ENCODE measurements at regions not wholly inside any gene's neighbourhood (a gene's known extent, or its start where the extent isn't known, plus 50 kb on each side); places are given as distances from the start of the nearest gene placed in this dataset.
"Not testable (repeated sequence)": the region's sequence is repeated elsewhere in the genome, so short reads cannot be mapped to it uniquely, and the experiment has no call there.

- DNase-seq (ENCODE audit: low read depth in 3 of 3), result no peak
Observed at GRCh38 chr13:103694471-103694870, 628.3 kb upstream of the SLC10A2 start.

DNA sequence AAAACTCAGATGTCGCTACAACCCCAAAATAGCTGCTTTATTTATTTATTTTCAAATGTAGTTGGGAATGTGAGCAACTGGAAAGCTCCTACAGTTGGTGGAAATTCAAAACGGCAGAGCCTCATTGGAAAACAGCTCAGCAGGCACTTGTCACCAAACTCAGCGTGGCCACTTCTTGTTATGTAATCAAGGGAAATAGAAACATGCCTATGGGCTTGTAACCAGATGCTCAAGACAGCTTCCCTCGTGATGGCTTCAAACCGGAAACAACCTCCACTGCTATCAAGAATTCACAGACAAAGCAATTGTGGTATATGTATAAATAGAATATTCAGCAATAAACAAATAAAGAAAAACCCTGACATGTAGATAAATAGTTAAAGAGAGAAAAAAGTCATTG, 627.8 kb upstream of the SLC10A2 start:
- no peak for DNase-seq (ENCODE audit: low read depth in 3 of 3)

DNA sequence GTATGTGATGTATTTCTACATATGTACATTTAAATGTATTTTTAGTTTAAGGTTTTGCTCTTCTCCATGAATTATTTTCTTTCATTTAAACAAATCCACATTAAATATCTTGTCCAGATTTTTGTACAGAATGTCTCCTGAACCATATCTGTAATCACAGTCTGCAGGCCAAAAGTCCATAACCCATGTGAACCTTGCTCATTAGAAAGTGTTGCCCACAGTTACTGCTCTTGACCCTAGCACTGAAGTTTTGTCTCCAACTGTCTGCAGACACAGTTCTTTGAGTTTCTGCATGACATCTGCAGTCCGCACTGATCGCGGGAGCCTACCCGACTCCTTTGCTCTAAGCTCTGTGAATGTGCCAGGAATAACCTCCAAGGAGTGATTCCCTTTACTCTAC, 626.2 kb upstream of the SLC10A2 start:
- no peak for DNase-seq (ENCODE audit: low read depth in 3 of 3)

DNA sequence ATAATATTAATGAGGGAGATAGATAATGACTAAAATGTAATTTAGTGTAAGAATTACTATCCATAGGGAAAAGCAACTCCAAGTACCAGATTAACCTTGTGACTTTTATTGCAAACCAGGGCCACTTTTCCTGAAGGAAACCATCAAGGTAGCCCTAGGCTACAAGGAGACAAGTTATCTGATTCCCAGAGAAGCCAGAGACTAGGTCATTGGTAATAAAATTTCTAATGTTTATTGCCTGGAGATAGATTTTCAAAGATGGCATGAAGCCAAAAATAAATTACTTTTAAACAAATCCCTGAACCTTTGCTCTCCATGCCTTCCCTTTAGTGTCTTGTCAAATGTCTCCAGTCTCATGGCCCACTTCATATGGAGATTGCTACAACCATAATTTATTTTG, 610.1 kb upstream of the SLC10A2 start:
- no peak for DNase-seq (ENCODE audit: low read depth in 3 of 3)

DNA sequence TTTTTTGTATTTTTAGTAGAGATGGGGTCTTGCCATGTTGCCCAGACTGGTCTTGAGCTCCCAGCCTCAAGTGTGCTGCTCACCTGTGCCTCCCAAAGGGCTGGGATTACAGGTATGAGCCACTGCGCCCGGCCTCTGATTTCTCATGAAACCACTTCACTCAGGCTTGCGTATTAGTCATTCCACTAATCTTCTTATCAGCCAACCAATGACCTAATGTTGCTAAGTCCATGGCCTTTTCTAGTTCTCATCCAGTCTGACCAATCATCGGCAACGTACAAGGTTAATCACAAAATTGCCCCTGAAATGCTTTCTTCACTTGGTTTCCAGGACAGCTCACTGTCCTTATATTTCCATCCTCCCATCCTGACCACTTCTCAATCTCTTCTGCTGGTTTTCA, 605.3 kb upstream of the SLC10A2 start:
- DNase-seq (ENCODE audit: low read depth in 3 of 3), result no peak

GRCh38 chr13:103663996-103664395, 597.8 kb upstream of the SLC10A2 start:
- no peak for DNase-seq (ENCODE audit: low read depth in 3 of 3)

DNA sequence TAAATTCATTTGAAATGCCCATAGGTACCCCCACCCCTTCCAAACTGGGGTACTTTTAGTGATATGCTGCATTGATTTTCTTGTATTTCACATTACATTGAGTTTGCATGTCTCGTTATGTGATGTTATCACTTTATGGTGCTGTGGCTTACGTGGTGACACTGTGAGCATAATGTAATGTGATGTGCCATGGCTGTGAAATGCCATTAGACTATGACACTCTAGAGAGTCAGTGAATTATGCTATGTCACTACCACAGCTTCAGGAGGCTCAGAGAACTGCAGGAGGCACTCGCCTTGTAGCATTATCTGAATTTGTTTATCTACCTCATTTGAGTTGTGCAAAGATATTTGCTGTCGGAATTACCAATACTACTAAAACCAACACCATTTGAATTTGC, 590.1 kb upstream of the SLC10A2 start:
- DNase-seq (ENCODE audit: low read depth in 3 of 3), result no peak

DNA sequence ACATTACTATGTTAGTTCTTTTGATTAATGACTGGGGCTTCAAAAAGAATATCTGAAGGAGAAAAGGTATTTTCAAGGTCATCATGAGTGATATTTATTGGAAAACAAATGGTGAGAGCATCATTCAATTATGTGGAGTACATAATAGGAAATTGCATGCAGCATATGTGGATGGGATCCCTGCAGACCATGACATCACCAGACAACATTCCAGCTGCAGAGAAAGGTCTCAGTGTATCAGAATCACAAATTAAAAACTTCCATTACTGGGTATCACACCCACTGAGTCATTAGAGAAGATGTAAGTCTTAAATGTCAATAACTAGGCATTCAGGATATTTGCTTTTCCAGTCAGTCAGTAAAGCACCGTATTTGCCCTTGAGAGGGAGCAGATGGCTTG, 574.4 kb upstream of the SLC10A2 start:
- no peak for DNase-seq (ENCODE audit: low read depth in 3 of 3)

DNA sequence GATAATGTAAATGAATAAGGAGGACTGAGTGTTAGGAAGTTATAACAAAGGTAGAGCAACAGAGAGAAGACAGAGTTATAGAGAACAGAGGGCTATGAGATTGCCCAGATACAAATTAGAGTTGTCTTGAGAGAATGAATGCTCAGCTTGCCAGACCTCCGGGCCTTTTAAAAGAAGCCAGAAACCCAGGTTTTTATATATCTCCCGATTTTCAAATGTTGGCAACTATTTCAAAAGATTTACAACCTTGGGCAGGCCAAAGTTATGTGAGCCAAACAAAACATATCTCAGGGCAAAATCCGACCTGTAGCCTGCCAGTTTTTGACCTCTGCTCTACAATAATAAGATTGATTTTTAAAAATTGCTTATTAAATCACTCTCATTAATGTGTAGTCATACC, 573.1 kb upstream of the SLC10A2 start:
- no peak for DNase-seq (ENCODE audit: low read depth in 3 of 3)

- no peak for DNase-seq (ENCODE audit: low read depth in 3 of 3)
Observed at GRCh38 chr13:103638706-103639105, 572.5 kb upstream of the SLC10A2 start.

DNA sequence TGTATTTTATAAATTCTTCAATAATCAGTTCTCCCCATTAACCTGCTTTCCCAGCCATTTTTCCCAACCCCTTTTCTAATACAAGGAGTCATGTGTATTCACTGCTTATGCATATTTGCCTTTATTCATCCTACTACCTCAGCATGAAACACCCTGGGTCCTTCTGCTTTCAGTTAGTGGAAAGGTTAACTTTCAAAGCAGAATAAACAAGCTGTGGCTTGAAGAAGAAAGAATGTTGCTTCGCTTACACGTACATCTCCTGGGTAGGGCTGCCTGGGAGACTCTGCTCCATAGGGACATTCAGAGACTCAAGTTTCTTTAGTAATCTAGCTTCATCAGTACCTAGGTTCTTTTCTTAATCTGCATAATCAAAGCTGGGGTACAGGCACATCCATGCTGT, 567.8 kb upstream of the SLC10A2 start:
- DNase-seq (ENCODE audit: low read depth in 3 of 3), result no peak

GRCh38 chr13:103625194-103625593, 559.0 kb upstream of the SLC10A2 start:
- DNase-seq (ENCODE audit: low read depth in 3 of 3), result no peak

DNA sequence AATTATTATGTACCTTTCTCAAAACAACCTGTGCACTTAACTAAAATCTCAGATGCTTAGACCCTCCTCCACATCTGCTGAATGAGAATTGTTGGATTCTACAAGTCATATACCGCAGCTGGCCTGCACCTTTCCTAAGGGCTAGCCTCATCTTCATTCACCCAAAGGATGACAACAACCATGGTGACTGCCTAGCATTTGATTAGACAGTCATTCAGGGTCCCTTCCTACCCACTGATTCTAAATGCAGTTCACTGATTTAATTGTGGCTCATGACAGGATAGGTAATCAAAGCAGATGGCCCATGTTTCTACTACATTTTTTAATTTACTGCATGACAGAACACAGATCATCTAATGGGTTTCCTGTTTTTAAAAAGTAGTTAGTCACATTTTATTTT, 551.9 kb upstream of the SLC10A2 start:
- no peak for DNase-seq (ENCODE audit: low read depth in 3 of 3)

DNA sequence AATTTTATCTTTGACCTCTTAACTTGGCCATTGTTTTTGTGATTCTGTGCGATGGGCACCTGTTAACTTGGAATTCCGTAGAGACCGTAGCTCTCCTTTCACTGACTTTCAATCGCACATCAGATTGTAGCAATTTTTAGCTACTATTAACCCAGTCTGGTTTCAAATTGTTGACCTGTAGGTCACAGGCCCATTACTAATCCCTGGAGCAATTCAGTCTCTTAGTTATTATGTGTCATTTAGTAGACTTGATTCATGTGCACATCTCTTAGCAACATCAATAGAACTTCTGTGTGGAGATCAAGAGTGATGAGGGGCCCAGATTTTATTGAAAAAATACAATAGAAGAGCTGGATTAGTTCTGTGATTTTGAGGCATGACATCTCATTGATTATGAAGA, 549.6 kb upstream of the SLC10A2 start:
- no peak for DNase-seq (ENCODE audit: low read depth in 3 of 3)

GRCh38 chr13:103614761-103615160, 548.5 kb upstream of the SLC10A2 start:
- DNase-seq (ENCODE audit: low read depth in 3 of 3), result no peak

GRCh38 chr13:103607995-103608394, 541.8 kb upstream of the SLC10A2 start:
- DNase-seq (ENCODE audit: low read depth in 3 of 3), result no peak

DNA sequence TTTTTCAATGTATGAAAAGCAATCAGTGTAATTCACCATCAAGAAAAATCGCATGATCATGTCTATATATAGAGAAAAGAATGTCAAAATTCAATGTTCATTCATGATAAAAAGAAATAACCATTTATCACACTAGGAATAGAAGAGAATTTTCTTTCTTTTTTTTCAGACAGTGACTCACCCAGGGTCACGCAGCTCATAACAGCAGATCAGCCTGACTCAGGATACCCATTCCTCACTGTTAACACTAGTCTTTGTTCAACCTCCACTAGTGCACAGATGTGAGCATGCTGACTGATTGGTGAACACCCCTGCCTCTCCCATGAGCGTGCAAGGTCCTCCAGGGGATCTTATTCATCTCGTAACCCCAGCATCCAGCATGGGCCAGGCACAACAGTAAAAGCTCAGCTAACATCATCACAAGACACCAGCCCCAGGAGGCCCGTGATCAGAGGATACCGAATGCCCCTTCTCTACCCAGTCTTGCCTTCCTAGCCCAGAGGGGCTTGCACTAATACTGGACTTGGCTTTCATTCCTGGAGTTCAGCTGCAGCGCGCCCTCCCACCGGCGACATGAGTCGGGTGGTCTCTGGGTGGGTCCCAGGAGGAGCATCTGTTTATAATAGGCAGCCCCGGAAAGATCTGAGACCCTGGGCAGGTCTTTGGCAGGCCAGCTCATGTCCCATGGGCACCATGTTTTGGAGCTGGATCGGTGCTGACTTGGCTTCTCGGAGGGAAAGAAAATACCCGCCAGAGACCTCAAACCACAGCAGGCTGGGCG, 539.5 kb upstream of the SLC10A2 start:
- DNase-seq (ENCODE audit: low read depth in 3 of 3), result no peak

DNA sequence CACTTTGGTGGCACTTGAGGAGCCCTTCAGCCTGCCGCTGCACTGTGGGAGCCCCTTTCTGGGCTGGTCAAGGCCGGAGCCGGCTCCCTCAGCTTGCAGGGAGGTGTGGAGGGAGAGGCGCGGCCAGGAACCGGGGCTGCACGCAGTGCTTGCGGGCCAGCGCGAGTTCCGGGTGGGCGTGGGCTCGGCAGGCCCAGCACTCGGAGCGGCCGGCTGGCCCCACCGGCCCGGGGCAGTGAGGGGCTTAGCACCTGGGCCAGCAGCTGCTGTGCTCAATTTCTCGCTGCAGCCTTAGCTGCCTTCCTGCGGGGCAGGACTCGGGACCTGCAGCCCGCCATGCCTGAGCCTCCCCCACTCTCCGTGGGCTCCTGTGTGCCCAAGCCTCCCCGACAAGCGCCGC, 533.7 kb upstream of the SLC10A2 start:
- DNase-seq (ENCODE audit: low read depth in 3 of 3), result not testable (repeated sequence)

DNA sequence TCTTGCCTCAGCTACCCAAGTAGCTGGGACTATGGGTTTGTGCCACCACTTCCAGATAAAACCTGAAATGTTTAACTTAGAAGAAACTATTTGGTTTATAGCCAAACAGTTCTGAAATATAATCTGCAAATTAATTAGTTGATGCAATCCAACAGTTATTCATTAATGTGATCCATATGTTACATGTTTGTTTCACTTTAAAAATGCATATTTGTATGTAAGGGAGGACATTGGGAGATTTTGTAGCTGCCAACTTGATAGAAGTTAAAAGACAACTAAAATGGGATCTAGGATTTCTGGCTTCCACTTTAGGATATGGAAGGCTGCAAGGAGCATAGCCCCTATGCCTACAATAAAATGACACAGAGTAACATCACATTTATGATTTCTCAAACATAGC, 532.5 kb upstream of the SLC10A2 start:
- no peak for DNase-seq (ENCODE audit: low read depth in 3 of 3)

DNA sequence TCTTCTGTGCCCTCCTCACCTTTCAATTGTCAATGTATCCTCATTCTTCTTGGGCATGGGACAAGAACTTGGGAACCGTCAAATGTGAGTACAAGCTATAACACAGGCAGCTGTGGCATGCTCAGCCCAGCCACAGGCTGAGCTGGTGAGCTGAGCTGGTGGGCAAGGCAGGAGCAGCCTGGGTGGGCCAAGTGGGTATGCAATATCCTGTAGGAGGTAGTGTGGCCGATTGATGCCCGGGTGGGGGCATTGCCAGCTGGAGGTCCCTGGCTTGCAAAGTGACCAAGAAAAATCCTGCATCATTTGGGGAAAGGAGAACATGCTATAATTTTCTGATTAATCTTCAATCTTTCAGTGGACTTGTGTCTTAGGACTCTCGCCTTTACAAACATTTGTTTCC, 507.2 kb upstream of the SLC10A2 start:
- no peak for DNase-seq (ENCODE audit: low read depth in 3 of 3)

DNA sequence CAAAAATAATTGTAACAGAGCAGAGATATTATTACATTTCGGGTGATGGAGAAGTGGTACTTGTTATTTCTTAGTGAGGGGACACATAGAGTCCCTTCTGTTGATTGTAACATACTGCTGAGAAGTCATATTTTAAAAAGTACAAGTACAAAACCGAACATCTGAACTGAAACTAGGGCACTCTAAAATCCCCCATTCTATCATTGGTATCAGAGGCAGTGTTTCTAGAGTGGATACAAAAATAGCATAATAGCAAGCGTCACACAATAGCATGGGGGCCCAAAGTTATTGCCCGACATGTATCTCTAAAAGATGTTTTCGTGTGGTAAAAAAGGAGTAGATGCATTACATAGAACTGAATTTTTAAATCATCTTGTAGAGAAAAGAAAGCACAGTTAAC, 502.1 kb upstream of the SLC10A2 start:
- no peak for DNase-seq (ENCODE audit: low read depth in 3 of 3)

DNA sequence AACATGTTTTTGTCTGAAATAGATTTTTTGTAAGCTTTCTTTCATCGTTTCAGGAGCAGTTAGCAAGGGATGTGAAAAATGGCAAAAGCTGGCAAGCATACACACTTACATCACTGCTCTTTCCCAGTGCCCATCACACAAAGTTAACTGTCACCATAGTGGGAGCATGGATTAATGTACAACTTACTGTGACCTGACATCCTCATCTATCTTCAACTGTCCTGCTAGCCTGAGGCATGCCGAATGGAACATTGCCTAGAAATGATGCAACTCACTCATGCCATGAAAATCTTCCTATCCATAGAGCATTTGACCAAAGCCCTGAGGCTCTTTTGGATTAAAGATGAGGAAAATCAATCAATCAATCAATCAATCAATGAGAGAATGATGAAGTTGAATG, 491.7 kb upstream of the SLC10A2 start:
- DNase-seq (ENCODE audit: low read depth in 3 of 3), result no peak

DNA sequence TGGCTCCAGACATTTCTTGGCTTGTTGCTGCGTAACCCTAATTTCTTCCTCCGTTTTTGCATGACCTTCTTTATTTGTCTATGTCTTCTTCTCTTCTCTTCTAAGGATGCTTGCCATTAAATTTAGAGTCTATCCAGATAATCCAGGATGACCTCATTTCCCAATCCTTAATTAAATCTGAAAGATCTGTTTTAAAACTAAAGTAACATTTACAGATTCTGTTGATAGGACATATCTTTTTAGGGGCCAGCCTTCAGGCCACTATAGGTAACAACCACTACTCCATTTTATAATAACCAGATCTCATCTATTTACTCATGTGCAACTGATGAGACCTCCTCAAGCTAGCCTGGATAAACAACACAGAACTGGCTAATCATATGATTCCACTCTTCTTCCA, 490.5 kb upstream of the SLC10A2 start:
- DNase-seq (ENCODE audit: low read depth in 3 of 3), result no peak

GRCh38 chr13:103547914-103548313, 481.7 kb upstream of the SLC10A2 start:
- no peak for DNase-seq (ENCODE audit: low read depth in 3 of 3)
